CD14-positive monocyte (primary cell): ENCODE measurements at regions not wholly inside any gene's neighbourhood (a gene's known extent, or its start where the extent isn't known, plus 50 kb on each side); places are given as distances from the start of the nearest gene placed in this dataset.

Experiments
- DNase-seq, 3 donors: peaks; one replicate each; pipeline ENCODE4 v3.0.0-alpha.2; 2011 to 2022
- H2AFZ ChIP-seq: 2 replicates; pipeline ENCODE4 v1.6.0; 2012; ENCODE audit warnings: mild to moderate bottlenecking, low read depth, low read length, inconsistent platforms; ENCODE audit not compliant: insufficient read depth, poor library complexity, severe bottlenecking
- H3K27ac ChIP-seq, 2 donors: 1 replicate in 1 of 2; 2 replicates in 1 of 2; pipeline ENCODE4 v1.5.1; 2012 to 2013; ENCODE audit warnings: low read length in 2 of 2, control low read depth in 1 of 2, inconsistent platforms in 1 of 2, low read depth in 1 of 2, mild to moderate bottlenecking in 1 of 2
- H3K27me3 ChIP-seq, 2 donors: one replicate each; pipeline versions ENCODE4 v1.6.0 to v1.6.1; 2011 to 2013; ENCODE audit warnings: low read length in 2 of 2; ENCODE audit not compliant: control insufficient read depth in 2 of 2, insufficient read depth in 2 of 2
- H3K36me3 ChIP-seq, 2 donors: replicated peaks in 1 of 2; 1 replicate in 1 of 2; 2 replicates in 1 of 2; pipeline versions ENCODE4 v1.5.1 to v1.6.1; 2012 to 2013; ENCODE audit warnings: low read length in 2 of 2, control low read depth in 1 of 2, inconsistent platforms in 1 of 2, mild to moderate bottlenecking in 1 of 2; ENCODE audit not compliant: insufficient read depth in 2 of 2, control insufficient read depth in 1 of 2
- H3K4me1 ChIP-seq, 2 donors: 1 replicate in 1 of 2; 2 replicates in 1 of 2; pipeline versions ENCODE4 v1.5.1 to v1.6.1; 2012 to 2013; ENCODE audit warnings: low read length in 2 of 2, control low read depth in 1 of 2, inconsistent platforms in 1 of 2, mild to moderate bottlenecking in 1 of 2, moderate library complexity in 1 of 2; ENCODE audit not compliant: insufficient read depth in 2 of 2, control insufficient read depth in 1 of 2
- H3K4me2 ChIP-seq: replicated peaks from 2 replicates; pipeline ENCODE3; 2012; ENCODE audit warnings: low read length, moderate library complexity, mild to moderate bottlenecking; ENCODE audit not compliant: poor library complexity, severe bottlenecking; ENCODE audit errors: extremely low read depth
- H3K4me3 ChIP-seq, 3 experiments: fragments of 200-600 bp in 1 of 3; sonication (generic) in 1 of 3; replicated peaks in 1 of 3; 1 replicate in 2 of 3; 2 replicates in 1 of 3; pipeline ENCODE4 v1.5.1; 2011 to 2013; ENCODE audit warnings: low read length in 3 of 3, mild to moderate bottlenecking in 3 of 3, control low read depth in 2 of 3, low read depth in 2 of 3, inconsistent platforms in 1 of 3, moderate library complexity in 1 of 3
- H3K79me2 ChIP-seq: 2 replicates; pipeline ENCODE4 v1.6.0; 2012; ENCODE audit warnings: mild to moderate bottlenecking, control low read depth, inconsistent platforms, low read length, moderate library complexity; ENCODE audit not compliant: insufficient read depth
- H3K9ac ChIP-seq: 2 replicates; pipeline ENCODE4 v1.6.0; 2017; ENCODE audit warnings: low read length, mild to moderate bottlenecking; ENCODE audit not compliant: insufficient read depth, poor library complexity, severe bottlenecking
- H3K9me3 ChIP-seq, 2 donors: replicated peaks in 1 of 2; 1 replicate in 1 of 2; 2 replicates in 1 of 2; pipeline versions ENCODE4 v1.5.1 to v1.6.1; 2012 to 2013; ENCODE audit warnings: low read length in 2 of 2, control low read depth in 1 of 2; ENCODE audit not compliant: control insufficient read depth in 1 of 2, insufficient read depth in 1 of 2
- H4K20me1 ChIP-seq: 2 replicates; pipeline ENCODE4 v1.6.0; 2012; ENCODE audit warnings: mild to moderate bottlenecking, low read length, control low read depth, moderate library complexity; ENCODE audit not compliant: insufficient read depth
- H3K27ac Mint-ChIP-seq, 7 donors: one replicate each; pipeline ENCODE4 v1.8.0; 2020; ENCODE audit warnings: mild to moderate bottlenecking in 7 of 7, mixed read lengths in 7 of 7, moderate library complexity in 6 of 7, inconsistent platforms in 2 of 7
- H3K27me3 Mint-ChIP-seq, 3 donors: one replicate each; pipeline ENCODE4 v1.8.0; 2021 to 2022; ENCODE audit warnings: low read depth in 3 of 3, mild to moderate bottlenecking in 3 of 3, mixed read lengths in 3 of 3, moderate library complexity in 3 of 3, inconsistent platforms in 1 of 3
- H3K36me3 Mint-ChIP-seq, 2 donors: one replicate each; pipeline ENCODE4 v1.8.0; 2020; ENCODE audit warnings: mixed read lengths in 2 of 2, inconsistent platforms in 1 of 2, mild to moderate bottlenecking in 1 of 2
- H3K4me1 Mint-ChIP-seq: one replicate; pipeline ENCODE4 v1.8.0; 2020; ENCODE audit warnings: mild to moderate bottlenecking, mixed read lengths
- H3K4me3 Mint-ChIP-seq, 2 donors: one replicate each; pipeline ENCODE4 v1.8.0; 2020; ENCODE audit warnings: mild to moderate bottlenecking in 2 of 2, mixed read lengths in 2 of 2, moderate library complexity in 1 of 2
- H3K9me3 Mint-ChIP-seq, 7 donors: one replicate each; pipeline ENCODE4 v1.8.0; 2020 to 2022; ENCODE audit warnings: mixed read lengths in 7 of 7, mild to moderate bottlenecking in 6 of 7, moderate library complexity in 6 of 7, inconsistent platforms in 2 of 7
- CTCF ChIP-seq: fragments of 200-600 bp; IDR thresholded peaks from one replicate; pipeline ENCODE4 v1.8.0; 2022; ENCODE audit warnings: antibody characterized with exemption, mild to moderate bottlenecking
- WGBS: methylation state at CpG from one replicate; pipeline ENCODE4 v1.1.5; 2013; ENCODE audit warnings: missing lambda C conversion rate; ENCODE audit not compliant: insufficient coverage; 5-methylcytosine and 5-hydroxymethylcytosine counted together
- intact Hi-C, 2 donors: fragments of 100-400 bp; cut with micrococcal nuclease; formaldehyde crosslinking; loops; one replicate each; pipeline versions ENCODE4 v1.15.0 to v1.15.1; 2023

DNA sequence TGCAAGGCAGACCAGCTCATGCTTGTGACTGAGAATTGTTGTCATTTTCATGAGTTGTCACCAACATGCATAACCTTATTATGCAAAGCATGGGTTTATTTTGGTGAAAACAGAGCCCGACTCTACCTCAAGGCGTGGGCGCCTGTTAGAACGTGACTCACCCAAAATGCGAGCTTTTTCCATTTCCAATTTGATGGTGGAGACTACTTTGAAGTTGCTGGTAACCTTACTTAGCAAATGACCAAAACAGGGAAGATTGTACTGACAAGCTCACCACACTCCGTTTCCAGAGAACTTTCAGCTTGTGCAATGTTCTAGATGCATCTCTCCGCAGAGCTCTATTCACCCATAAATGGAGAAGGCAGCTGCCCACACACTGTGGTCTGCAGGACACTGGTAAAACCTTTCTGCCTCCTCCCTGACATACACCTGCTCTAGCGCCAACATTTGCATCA, 284.5 kb downstream of the MAF start:
- peaks cover 13% of the 10 kb centered on the region for H3K4me1 Mint-ChIP-seq
- Histone ChIP-seq H3K36me3 (no peaks in the 10 kb centered on the region), H3K27me3 (peaks cover 2 to 4% of the 10 kb centered on the region in 2 donors), H3K79me2 (no peaks in the 10 kb centered on the region), H3K4me2 (no peak overlapping the region), H4K20me1 (no peaks in the 10 kb centered on the region), H3K9me3 (no peaks in the 10 kb centered on the region), H2AFZ (no peak overlapping the region), H3K9ac (no peak overlapping the region), H3K4me3 (no peak overlapping the region), H3K27ac (no peak overlapping the region), H3K4me1 (peaks cover 9 to 12% of the 10 kb centered on the region in 2 donors)
- no peaks in the 10 kb centered on the region for H3K36me3 Mint-ChIP-seq
- peaks cover 20% of the 10 kb centered on the region in 3 donors for H3K27me3 Mint-ChIP-seq
- intact Hi-C loops = no loop called here
- peaks cover 0 to 2% (median 0%) of the 10 kb centered on the region in 7 donors for H3K9me3 Mint-ChIP-seq
- no peak for TF ChIP-seq CTCF
- H3K4me3 Mint-ChIP-seq = no peak overlapping the region
- 91% methylated on average over 8 of the region's 8 CpGs for WGBS
- no peak for DNase-seq
- no peak overlapping the region for H3K27ac Mint-ChIP-seq

DNA sequence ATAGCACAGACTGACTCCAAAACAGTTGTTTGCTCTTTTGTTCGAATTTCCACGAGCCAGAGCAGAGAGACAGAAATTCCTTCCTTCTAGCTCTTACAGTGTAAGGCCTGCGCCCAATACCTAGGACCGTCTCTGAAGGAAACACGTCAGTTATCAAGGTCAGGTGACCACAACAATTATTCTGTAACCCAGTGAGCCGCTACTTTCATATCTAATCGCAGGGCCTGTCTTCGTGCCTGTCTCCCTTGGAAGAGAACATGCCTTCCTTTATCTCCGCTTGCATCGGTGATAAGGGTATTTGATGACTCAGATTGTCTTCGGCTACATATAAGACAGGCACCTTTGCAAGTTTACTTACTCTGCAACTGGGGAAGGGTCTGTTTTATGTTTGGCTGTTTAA, 288.0 kb downstream of the MAF start:
- intact Hi-C loops = no loop called here
- DNase-seq = no peak
- Histone ChIP-seq H3K36me3 (no peaks in the 10 kb centered on the region), H3K79me2 (no peaks in the 10 kb centered on the region), H3K4me2 (no peak overlapping the region), H3K4me1 (peaks cover 13 to 20% of the 10 kb centered on the region in 2 donors), H4K20me1 (no peaks in the 10 kb centered on the region), H3K9me3 (no peaks in the 10 kb centered on the region), H3K27me3 (no peaks in the 10 kb centered on the region), H3K9ac (no peak overlapping the region), H3K27ac (no peak overlapping the region), H2AFZ (no peak overlapping the region), H3K4me3 (no peak overlapping the region)
- peaks cover 0 to 2% (median 0%) of the 10 kb centered on the region in 7 donors for H3K9me3 Mint-ChIP-seq
- peaks cover 29% of the 10 kb centered on the region for H3K4me1 Mint-ChIP-seq
- TF ChIP-seq CTCF = no peak
- no peak overlapping the region for H3K27ac Mint-ChIP-seq
- H3K27me3 Mint-ChIP-seq = peaks cover 14 to 20% (median 18%) of the 10 kb centered on the region in 3 donors
- WGBS = 82% methylated on average over 3 of the region's 11 CpGs
- H3K36me3 Mint-ChIP-seq = no peaks in the 10 kb centered on the region
- no peak overlapping the region for H3K4me3 Mint-ChIP-seq
